Limb (tissue), 2 donors: ENCODE measurements at regions not wholly inside any gene's neighbourhood (a gene's known extent, or its start where the extent isn't known, plus 50 kb on each side); places are given as distances from the start of the nearest gene placed in this dataset.
"Not testable (repeated sequence)": the region's sequence is repeated elsewhere in the genome, so short reads cannot be mapped to it uniquely, and the experiment has no call there.

Source experiments
- DNase-seq, 2 donors: peaks; one replicate each; pipeline ENCODE4 v3.0.0-alpha.2; 2016; ENCODE audit errors: extremely low spot score in 2 of 2

- not testable (repeated sequence) for DNase-seq
Observed at GRCh38 chr10:71108042-71108441, 104.3 kb upstream of the UNC5B start.

- no peak for DNase-seq
Observed at GRCh38 chr10:71112138-71112785, 100.1 kb upstream of the UNC5B start.

GRCh38 chr10:71116426-71116825 is 95.9 kb upstream of the UNC5B start:
- DNase-seq, result no peak

DNA sequence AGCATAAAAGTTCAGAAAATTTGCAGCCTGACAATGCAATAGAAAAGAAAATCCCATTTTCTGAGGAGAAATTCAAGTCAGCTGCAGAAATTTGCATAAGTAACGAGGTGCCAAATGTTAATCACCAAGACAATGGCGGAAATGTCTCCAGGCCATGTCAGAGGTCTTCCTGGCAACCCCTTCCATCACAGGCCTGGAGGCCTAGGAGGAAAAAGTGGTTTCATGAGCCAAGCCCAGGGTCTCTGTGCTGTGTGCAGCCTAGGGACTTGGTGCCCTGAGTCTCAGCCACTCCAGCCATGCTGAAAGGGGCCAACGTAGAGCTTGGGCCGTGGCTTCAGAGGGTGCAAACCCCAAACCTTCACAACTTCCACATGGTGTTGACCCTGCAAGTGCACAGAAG is 94.8 kb upstream of the UNC5B start:
- DNase-seq, result not testable (repeated sequence)

- DNase-seq, result no peak
Observed at GRCh38 chr10:71123023-71123422, 89.3 kb upstream of the UNC5B start.

DNA sequence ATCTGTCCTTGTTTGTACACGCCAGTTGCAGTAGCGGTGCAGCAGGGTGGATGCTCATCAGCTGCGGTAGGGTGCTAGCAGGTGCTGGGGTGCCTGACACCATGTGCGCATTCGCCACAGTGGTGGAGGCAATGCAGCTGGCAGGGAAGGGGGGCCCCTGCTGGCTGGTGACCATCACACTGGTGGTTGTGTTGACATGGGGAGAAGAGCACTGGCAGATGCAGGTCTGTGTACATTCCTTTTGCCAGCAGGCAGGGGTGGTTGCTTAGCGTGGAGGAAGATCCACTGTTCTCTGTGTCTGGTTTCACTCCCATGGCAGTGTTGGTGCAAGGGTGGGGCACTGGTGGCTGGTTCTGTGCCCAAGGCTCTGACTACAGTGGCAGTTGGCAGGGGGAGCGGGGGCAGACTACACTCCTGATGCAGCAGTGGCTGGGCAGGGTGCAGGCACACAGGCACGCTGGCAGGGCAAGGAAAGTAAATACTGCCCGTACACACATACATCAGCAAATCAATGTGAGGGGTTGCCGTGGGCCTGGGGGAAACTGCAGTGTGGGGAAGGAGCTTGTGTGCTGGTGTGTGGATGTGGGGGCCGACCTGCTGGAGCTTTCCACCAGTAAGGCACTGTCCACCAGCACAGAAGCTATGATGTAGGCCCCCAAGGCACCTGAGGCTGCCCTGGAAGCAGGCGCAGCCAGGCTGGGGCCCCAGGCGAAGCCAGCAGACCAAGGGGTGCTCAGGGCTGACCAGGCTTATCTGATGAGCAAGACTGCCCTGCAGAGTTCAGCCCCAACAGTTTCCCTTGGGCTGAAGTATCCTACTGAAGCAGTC is 87.2 kb upstream of the UNC5B start:
- no peak for DNase-seq

- peak in 1 of 2 donors; percentile 15 for DNase-seq
Observed at GRCh38 chr10:71125749-71126107, 86.6 kb upstream of the UNC5B start.

DNA sequence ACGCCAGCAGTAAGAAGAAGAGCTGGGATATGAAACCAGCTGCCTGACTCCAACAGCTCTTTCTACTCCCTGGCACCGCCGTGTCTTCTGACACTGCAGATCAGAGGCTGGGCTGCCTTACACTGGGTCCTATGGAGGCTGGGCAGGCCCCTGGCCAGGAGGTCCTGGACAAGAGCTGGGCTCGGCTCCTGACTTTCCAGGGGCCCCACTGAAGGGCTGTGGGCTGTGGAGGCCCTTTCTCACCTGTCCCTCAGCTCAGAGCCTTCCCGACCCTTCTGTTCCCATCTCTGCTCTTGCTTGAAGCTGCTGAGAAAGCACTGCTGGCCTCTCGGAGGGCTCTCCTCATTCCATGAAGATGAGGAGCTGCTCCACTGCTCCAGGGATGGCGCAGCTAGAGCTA is 85.9 kb upstream of the UNC5B start:
- DNase-seq, result peak in 1 of 2 donors; percentile 16

DNA sequence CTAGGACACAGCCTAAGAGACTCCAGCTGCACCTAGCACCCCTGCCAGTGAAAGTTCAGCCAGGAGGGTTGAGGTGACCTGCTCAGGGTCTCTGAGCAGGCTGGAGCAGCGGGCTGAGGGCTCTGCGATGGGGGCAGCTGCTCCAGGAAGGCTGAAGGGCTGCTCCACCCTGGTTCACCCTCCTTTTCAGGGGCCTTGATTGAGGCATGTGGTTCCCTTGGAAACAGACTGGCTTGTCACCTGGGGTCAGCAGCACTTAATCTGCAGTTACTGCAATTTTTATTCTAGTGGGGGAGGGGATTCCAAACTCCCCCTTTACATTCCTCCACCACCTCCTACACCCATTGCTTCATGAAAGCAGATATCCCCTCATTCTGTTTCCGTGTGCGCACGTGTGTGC is 85.3 kb upstream of the UNC5B start:
- no peak for DNase-seq

DNA sequence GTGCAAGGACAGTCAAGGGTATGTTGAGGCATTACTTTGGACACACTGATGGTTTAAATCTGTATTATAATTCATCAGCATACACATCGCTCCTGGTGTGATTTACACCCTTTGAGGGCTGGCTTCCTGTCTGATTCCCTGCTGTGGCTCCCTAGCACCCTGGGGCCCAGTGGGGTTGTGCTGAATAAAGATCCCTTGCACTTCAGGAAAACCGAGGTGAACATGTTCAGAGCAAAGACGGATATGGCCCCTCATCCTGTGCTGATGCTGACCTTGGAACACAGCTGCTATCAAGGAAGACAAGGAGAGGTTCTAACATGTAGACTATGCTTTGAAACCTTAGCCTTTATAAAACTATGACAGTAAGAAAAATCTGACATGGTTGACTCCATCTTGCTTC is 84.6 kb upstream of the UNC5B start:
- no peak for DNase-seq

DNA sequence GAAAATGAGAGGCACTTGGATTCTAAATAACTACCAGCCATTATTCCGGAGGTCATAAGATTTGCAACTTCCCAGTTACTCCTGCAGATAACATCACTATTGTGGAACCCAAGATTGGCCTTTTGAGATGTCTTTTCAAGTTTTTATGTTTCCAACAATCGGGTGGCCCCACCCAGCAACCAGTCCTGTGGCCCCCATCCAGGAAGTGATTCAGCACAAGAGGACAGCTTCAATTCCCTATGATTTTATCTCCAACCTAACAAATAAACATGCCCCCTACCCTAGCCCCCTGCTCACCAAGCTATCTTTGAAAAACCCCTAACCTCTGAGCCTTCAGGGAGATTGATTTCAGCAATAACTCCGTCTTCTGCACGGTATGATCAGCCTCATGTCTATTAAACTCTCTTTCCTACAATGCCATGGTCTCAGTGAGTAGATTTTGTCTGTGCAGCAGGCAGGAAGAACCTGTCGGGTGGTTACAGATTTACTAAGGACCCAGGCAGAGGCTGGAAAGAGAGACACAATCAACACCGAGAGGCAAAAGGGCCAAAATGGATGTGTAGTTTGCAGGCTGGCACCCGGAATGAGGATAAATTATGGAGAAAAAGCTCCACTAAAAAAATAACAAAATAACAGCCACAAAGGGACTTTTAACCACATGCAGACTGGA is 83.9 kb upstream of the UNC5B start:
- DNase-seq, result no peak

DNA sequence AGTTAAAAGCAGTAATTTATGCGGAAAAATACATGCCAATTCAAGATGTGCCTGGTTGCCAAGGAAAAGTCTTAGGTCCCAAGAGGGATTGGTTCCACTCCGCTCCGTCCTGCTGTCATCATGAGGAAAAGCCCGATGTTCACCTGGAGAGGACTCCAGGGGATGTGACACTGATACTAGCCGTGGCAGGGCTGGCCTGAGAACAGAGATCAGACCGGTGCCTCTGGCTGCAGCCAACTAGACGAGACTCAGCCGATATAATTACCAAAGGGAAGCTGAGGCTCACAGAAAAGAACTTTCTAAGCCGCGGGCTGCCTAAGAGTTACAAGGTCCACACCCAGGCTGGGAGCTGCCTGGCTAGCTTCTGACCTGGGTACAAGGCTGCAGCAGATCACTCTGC is 81.3 kb upstream of the UNC5B start:
- DNase-seq, result no peak

- DNase-seq, result no peak
Observed at GRCh38 chr10:71131508-71132088, 80.8 kb upstream of the UNC5B start.

- DNase-seq, result no peak
Observed at GRCh38 chr10:71132321-71132810, 80.0 kb upstream of the UNC5B start.

DNA sequence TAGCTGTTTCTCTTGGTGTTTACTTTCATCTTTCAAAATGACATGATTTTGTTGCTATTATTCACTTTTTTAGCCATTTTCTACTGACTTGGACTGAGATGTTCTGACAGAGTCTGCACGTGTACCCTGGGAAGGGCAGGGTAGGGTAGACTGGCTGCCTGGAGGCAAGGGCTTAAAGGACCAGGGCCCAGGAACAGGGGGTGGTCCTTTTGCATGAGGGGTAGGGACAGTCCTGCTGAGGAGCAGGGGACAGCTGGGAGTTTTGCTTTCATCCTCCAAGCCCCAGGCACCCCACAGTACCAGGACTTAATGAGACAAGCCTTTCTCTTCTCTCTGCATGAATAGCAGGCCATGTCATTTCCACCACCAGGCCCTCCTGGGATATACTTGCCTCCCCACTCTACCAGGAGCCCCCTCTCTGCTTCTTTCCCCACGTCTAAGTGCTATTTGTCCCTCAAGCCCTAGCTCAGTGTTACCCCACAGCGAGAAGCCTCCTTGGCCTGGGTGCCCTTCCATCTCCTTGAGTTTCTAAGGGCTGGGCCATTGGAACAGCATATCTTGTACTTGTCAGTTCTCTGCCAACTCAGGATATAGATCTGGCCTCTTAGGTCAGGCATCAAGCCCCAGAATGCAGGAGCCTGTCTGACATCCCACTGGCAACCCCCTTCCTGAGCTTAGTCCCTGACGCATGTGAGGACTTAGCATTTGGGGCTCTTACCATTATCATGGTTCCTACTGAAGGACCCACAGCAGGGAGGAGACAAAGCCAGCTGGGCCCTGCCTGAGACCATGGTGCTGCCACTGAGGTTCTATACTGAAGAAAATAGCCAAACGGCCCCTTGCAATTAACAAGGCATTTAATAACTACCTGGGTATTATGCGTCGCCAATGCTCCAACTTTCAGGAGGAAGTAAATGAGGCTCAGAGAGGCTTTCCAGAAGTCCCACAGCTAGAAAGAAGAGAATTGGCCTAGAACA is 78.4 kb upstream of the UNC5B start:
- no peak for DNase-seq

- DNase-seq, result no peak
Observed at GRCh38 chr10:71134732-71135211, 77.6 kb upstream of the UNC5B start.

DNA sequence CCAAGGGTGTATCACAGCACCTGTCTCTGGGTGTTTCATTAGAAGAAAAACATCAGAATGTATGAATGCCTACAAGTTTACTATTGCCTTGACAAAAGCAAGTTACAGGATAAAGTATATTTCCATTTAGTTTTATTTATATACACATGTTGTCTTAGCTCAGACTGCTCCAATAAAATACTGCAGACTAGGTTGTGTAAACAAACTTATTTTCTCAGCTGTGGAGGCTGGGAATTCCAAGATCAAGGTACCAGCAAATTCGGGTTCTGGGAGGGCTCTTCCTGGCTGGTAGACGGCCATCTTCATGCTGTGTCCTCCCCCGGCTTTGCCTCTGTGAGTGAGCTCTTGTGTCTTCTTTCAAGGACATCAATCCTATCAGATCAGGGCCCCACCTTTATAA is 77.1 kb upstream of the UNC5B start:
- no peak for DNase-seq

DNA sequence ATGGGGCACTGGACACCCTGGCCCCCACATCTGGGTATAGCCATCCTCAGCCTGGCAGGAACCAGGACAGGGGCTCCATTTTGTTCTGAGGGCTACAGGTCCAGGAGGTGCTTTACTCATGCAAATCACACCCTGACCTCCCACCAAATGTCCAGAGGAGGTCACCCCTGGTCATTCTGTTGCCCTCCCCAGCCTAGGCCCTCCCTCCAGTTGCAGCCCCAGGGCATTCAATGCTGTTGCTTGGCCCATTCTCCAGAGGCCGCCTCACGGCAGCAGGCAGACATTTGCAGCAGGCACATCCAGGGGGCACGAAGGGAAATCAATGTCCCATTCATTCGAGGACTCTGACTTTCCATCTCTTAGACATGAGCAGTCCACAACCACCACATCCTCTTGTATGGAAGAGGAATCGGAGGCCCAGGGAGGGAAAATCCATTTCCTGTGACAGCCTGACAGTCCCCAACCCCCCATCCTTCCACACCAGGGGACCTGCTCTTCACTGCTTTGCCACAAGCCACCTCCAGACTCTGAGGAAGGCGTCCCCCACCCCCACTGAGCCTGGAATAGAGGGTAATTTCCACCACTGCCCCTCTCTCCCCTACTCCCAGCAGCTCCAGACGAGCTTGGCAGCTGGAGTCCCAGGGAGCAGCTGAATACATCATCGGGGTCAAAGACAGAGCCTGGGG is 76.2 kb upstream of the UNC5B start:
- no peak for DNase-seq

GRCh38 chr10:71137701-71138100 is 74.7 kb upstream of the UNC5B start:
- DNase-seq, result no peak

- DNase-seq, result peak in 1 of 2 donors; percentile 43
Observed at GRCh38 chr10:71138166-71138830, 74.1 kb upstream of the UNC5B start.
